SK-N-SH (cell line): ENCODE measurements at regions not wholly inside any gene's neighbourhood (a gene's known extent, or its start where the extent isn't known, plus 50 kb on each side); places are given as distances from the start of the nearest gene placed in this dataset.

Experiments used
- CTCF ChIA-PET: fragments of 300-600, 350-600 bp; formaldehyde crosslinking; extraction: SDS; loops from one replicate; lab custom pipeline; 2021; lab: Yijun Ruan, JAX
- POLR2A ChIA-PET: fragments of 350-600 bp; sonication (Branson Sonifier 250); formaldehyde crosslinking; extraction: SDS; loops from one replicate; lab custom pipeline; 2020; ENCODE audit warnings: antibody characterized with exemption, inconsistent platforms; lab: Yijun Ruan, JAX
- DNase-seq: peaks from one replicate; pipeline ENCODE4 v3.0.0; 2012
- H2AFZ ChIP-seq: fragments of 200-600 bp; sonication (generic); 2 replicates; pipeline ENCODE4 v1.8.1; 2016; ENCODE audit warnings: antibody characterized with exemption, mild to moderate bottlenecking, low read depth
- H3F3A ChIP-seq: fragments of 200-600 bp; sonication (generic); replicated peaks from 2 replicates; pipeline ENCODE3; 2016; ENCODE audit warnings: antibody characterized with exemption, mild to moderate bottlenecking; ENCODE audit not compliant: insufficient read depth
- H3K27ac ChIP-seq, 2 experiments: fragments of 200-500 bp in 1 of 2; fragments of 200-600 bp in 1 of 2; sonication (Bioruptor generic) in 1 of 2; sonication (generic), shearing (Covaris generic) in 1 of 2; 2 replicates each; pipeline versions ENCODE4 v1.5.1 to v1.6.1; 2014 to 2016; ENCODE audit warnings: low read depth in 2 of 2, inconsistent platforms in 1 of 2, low read length in 1 of 2, mild to moderate bottlenecking in 1 of 2, mixed read lengths in 1 of 2
- H3K27me3 ChIP-seq: fragments of 200-600 bp; sonication (generic), shearing (Covaris generic); 2 replicates; pipeline ENCODE4 v1.6.1; 2016; ENCODE audit warnings: mixed run types; ENCODE audit not compliant: insufficient read depth
- H3K36me3 ChIP-seq, 2 experiments: fragments of 200-500 bp in 1 of 2; fragments of 200-600 bp in 1 of 2; sonication (Bioruptor generic) in 1 of 2; sonication (generic) in 1 of 2; replicated peaks in 1 of 2; 2 replicates each; pipeline versions ENCODE3 to v1.5.1; 2014 to 2016; ENCODE audit warnings: low read length in 1 of 2, mild to moderate bottlenecking in 1 of 2; ENCODE audit not compliant: insufficient read depth in 2 of 2, control insufficient read depth in 1 of 2
- H3K4me1 ChIP-seq, 2 experiments: fragments of 200-500 bp in 1 of 2; fragments of 200-600 bp in 1 of 2; sonication (Bioruptor generic) in 1 of 2; sonication (generic), shearing (Covaris generic) in 1 of 2; 2 replicates each; pipeline versions ENCODE4 v1.5.1 to v1.6.1; 2014 to 2016; ENCODE audit warnings: low read depth in 1 of 2, low read length in 1 of 2, mixed run types in 1 of 2; ENCODE audit not compliant: insufficient read depth in 2 of 2, control insufficient read depth in 1 of 2
- H3K4me2 ChIP-seq: fragments of 200-600 bp; sonication (generic), shearing (Covaris generic); 2 replicates; pipeline ENCODE4 v1.6.1; 2017; ENCODE audit warnings: mixed run types
- H3K4me3 ChIP-seq, 2 experiments: fragments of 200-500 bp in 1 of 2; fragments of 200-600 bp in 1 of 2; sonication (Bioruptor generic) in 1 of 2; sonication (generic), shearing (Covaris generic) in 1 of 2; 2 replicates each; pipeline versions ENCODE4 v1.5.1 to v1.8.1; 2014 to 2016; ENCODE audit warnings: low read depth in 2 of 2, inconsistent platforms in 1 of 2, low read length in 1 of 2, mild to moderate bottlenecking in 1 of 2, mixed read lengths in 1 of 2, moderate library complexity in 1 of 2
- H3K79me2 ChIP-seq: fragments of 200-600 bp; sonication (generic); 2 replicates; pipeline ENCODE4 v1.8.1; 2017; ENCODE audit warnings: mild to moderate bottlenecking; ENCODE audit not compliant: insufficient read depth
- H3K9ac ChIP-seq: fragments of 200-600 bp; sonication (generic); 2 replicates; pipeline ENCODE4 v1.6.1; 2017; ENCODE audit warnings: mixed run types
- H3K9me2 ChIP-seq: fragments of 200-600 bp; sonication (generic); 2 replicates; pipeline ENCODE4 v1.6.1; 2017; ENCODE audit warnings: mixed run types
- H3K9me3 ChIP-seq: fragments of 200-600 bp; sonication (generic); 2 replicates; pipeline ENCODE4 v1.6.1; 2017; ENCODE audit warnings: mixed run types, mild to moderate bottlenecking, moderate library complexity
- H4K20me1 ChIP-seq: fragments of 200-600 bp; sonication (generic); 2 replicates; pipeline ENCODE4 v1.6.1; 2017; ENCODE audit warnings: mild to moderate bottlenecking, mixed run types; ENCODE audit not compliant: insufficient read depth
- CHD2 ChIP-seq: fragments of 150-350 bp; IDR thresholded peaks from 2 replicates; pipeline ENCODE4 v1.6.1; 2018; ENCODE audit warnings: low read length; ENCODE audit not compliant: partially characterized antibody
- ELF1 ChIP-seq: IDR thresholded peaks from 2 replicates; pipeline ENCODE4 v1.4.0; 2012
- EZH2phosphoT487 ChIP-seq: fragments of 200-600 bp; sonication (generic); IDR thresholded peaks from 2 replicates; pipeline ENCODE4 v1.6.1; 2017; ENCODE audit warnings: low read depth, mixed run types, mild to moderate bottlenecking, antibody characterized with exemption, moderate library complexity, borderline replicate concordance
- FOXJ3 ChIP-seq: sonication (generic); formaldehyde crosslinking; IDR thresholded peaks from 2 replicates; pipeline ENCODE4 v1.5.1; 2020; ENCODE audit warnings: mild to moderate bottlenecking, missing genetic modification reagents
- GABPA ChIP-seq: IDR thresholded peaks from 2 replicates; pipeline ENCODE4 v1.4.0; 2012; ENCODE audit warnings: low read depth, mild to moderate bottlenecking
- GATA2 ChIP-seq: sonication (generic); formaldehyde crosslinking; IDR thresholded peaks from 2 replicates; pipeline ENCODE4 v1.5.0; 2020; ENCODE audit warnings: mild to moderate bottlenecking, missing genetic modification reagents
- MEF2A ChIP-seq: IDR thresholded peaks from 2 replicates; pipeline ENCODE4 v1.4.0; 2012; ENCODE audit warnings: low read depth, borderline replicate concordance
- NFIC ChIP-seq: IDR thresholded peaks from 2 replicates; pipeline ENCODE4 v1.4.0; 2012; ENCODE audit warnings: borderline replicate concordance
- PBX3 ChIP-seq: IDR thresholded peaks from 2 replicates; pipeline ENCODE4; 2012
- RAD21 ChIP-seq: IDR thresholded peaks from 2 replicates; pipeline ENCODE4 v1.6.1; 2012; ENCODE audit warnings: mild to moderate bottlenecking, low read length
- RFX5 ChIP-seq: IDR thresholded peaks from 2 replicates; pipeline ENCODE4 v1.6.1; 2012; ENCODE audit warnings: mild to moderate bottlenecking, improper control_type of control experiment, low read length
- RXRA ChIP-seq: IDR thresholded peaks from 2 replicates; pipeline ENCODE4 v1.4.0; 2012; ENCODE audit warnings: low read depth, mild to moderate bottlenecking, borderline replicate concordance
- SMC3 ChIP-seq: IDR thresholded peaks from 2 replicates; pipeline ENCODE4 v1.6.1; 2012; ENCODE audit warnings: low read depth, low read length, improper control_type of control experiment
- TCF12 ChIP-seq: IDR thresholded peaks from 2 replicates; pipeline ENCODE4 v1.4.0; 2012
- USF2 ChIP-seq: fragments of 150-350 bp; IDR thresholded peaks from 2 replicates; pipeline ENCODE4 v1.6.1; 2017; ENCODE audit warnings: antibody characterized with exemption, low read length, low read depth, borderline replicate concordance
- YY1 ChIP-seq: IDR thresholded peaks from 2 replicates; pipeline ENCODE4 v1.4.0; 2012; ENCODE audit warnings: low read depth, mild to moderate bottlenecking
- WGBS: methylation state at CpG from one replicate; pipeline ENCODE4 v1.1.6; 2017; ENCODE audit warnings: low lambda C conversion rate; 5-methylcytosine and 5-hydroxymethylcytosine counted together
- TF ChIP-seq, protein P1 (sequence below): fragments of 200-600 bp; sonication (generic); IDR thresholded peaks from 2 replicates; pipeline ENCODE4 v1.6.1; 2017; ENCODE audit warnings: antibody characterized with exemption, mild to moderate bottlenecking, moderate library complexity

DNA sequence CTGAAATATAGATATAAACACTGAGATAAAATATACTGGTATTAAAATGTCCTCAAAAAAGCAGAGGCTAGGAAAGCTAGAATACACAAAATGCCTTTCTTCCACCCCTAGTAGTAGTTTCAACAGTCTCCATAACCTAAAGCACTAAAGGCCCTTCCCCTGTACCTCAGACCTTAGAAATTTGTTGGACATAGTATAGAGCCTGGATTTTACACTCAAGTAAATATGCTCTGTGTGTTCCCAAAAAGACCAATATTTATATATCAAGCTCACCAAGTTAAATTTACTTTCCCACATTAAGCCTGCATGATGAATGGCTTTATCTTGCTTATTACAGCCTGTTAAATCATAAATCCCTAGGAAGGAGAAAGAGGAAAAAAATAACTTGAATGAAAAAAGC lies 378.7 kb upstream of the AZI2 start (continued):
- no peak for TF ChIP-seq CHD2
- no peak for TF ChIP-seq RXRA
- TF ChIP-seq SMC3: no peak
- no peak for TF ChIP-seq PBX3
- TF ChIP-seq, all 33 proteins: peak for 0

GRCh38 chr3:28738425-28738824 lies 389.8 kb upstream of the AZI2 start:
- Histone ChIP-seq H3K4me2 (no peak overlapping the region), H3K36me3 (no peaks in the 10 kb centered on the region), H4K20me1 (no peaks in the 10 kb centered on the region), H2AFZ (no peak overlapping the region), H3K79me2 (no peaks in the 10 kb centered on the region), H3K9ac (no peak overlapping the region), H3K4me1 (no peaks in the 10 kb centered on the region), H3K4me3 (no peak overlapping the region), H3K27ac (no peak overlapping the region), H3K9me3 (no peaks in the 10 kb centered on the region), H3F3A (no peaks in the 10 kb centered on the region), H3K27me3 (no peaks in the 10 kb centered on the region), H3K9me2 (no peaks in the 10 kb centered on the region)
- no peak for DNase-seq
- CTCF ChIA-PET: interaction anchor here (0.7 to 0.9 kb wide), 2 partner anchors 32 to 1624 kb away, joined by 3 read pairs; no protein-coding TSS in a partner anchor
- 56% methylated on average over 2 of the region's 2 CpGs for WGBS
- TF ChIP-seq RFX5 (no peak), RAD21 (no peak), NFIC (no peak), TCF12 (no peak)
- POLR2A ChIA-PET: no interaction called here

GRCh38 chr3:28739647-28740046 lies 391.0 kb upstream of the AZI2 start:
- POLR2A ChIA-PET: no interaction called here
- H3K27me3 ChIP-seq: no peaks in the 10 kb centered on the region
- no peaks in the 10 kb centered on the region for H4K20me1 ChIP-seq
- no peak overlapping the region for H3K27ac ChIP-seq
- H3K36me3 ChIP-seq: no peaks in the 10 kb centered on the region
- H3K4me1 ChIP-seq: no peaks in the 10 kb centered on the region
- no peak overlapping the region for H2AFZ ChIP-seq
- CTCF ChIA-PET: no interaction called here
- no peak overlapping the region for H3K4me2 ChIP-seq
- no peaks in the 10 kb centered on the region for H3K9me3 ChIP-seq
- no peaks in the 10 kb centered on the region for H3F3A ChIP-seq
- no peak for DNase-seq
- H3K4me3 ChIP-seq: no peak overlapping the region
- no peak overlapping the region for H3K9ac ChIP-seq
- no peak for TF ChIP-seq GABPA
- no peak for TF ChIP-seq GATA2 (CRISPR knock-in tag)
- TF ChIP-seq MEF2A: no peak
- TF ChIP-seq YY1: no peak
- TF ChIP-seq ELF1: no peak
- no peak for TF ChIP-seq FOXJ3
- no peak for TF ChIP-seq USF2
- no peak for TF ChIP-seq EZH2phosphoT487
- TF ChIP-seq, protein P1, sequence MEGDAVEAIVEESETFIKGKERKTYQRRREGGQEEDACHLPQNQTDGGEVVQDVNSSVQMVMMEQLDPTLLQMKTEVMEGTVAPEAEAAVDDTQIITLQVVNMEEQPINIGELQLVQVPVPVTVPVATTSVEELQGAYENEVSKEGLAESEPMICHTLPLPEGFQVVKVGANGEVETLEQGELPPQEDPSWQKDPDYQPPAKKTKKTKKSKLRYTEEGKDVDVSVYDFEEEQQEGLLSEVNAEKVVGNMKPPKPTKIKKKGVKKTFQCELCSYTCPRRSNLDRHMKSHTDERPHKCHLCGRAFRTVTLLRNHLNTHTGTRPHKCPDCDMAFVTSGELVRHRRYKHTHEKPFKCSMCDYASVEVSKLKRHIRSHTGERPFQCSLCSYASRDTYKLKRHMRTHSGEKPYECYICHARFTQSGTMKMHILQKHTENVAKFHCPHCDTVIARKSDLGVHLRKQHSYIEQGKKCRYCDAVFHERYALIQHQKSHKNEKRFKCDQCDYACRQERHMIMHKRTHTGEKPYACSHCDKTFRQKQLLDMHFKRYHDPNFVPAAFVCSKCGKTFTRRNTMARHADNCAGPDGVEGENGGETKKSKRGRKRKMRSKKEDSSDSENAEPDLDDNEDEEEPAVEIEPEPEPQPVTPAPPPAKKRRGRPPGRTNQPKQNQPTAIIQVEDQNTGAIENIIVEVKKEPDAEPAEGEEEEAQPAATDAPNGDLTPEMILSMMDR: no peak
- no peaks in the 10 kb centered on the region for H3K79me2 ChIP-seq
- no peaks in the 10 kb centered on the region for H3K9me2 ChIP-seq
- 62% methylated on average over 1 of the region's 1 CpG for WGBS
